ENCODE measurements at regions not wholly inside any gene's neighbourhood (a gene's known extent, or its start where the extent isn't known, plus 50 kb on each side); places are given as distances from the start of the nearest gene placed in this dataset.
A peak's percentile ranks its signal among the peaks of the same experiment; 100 is the strongest.

DNA sequence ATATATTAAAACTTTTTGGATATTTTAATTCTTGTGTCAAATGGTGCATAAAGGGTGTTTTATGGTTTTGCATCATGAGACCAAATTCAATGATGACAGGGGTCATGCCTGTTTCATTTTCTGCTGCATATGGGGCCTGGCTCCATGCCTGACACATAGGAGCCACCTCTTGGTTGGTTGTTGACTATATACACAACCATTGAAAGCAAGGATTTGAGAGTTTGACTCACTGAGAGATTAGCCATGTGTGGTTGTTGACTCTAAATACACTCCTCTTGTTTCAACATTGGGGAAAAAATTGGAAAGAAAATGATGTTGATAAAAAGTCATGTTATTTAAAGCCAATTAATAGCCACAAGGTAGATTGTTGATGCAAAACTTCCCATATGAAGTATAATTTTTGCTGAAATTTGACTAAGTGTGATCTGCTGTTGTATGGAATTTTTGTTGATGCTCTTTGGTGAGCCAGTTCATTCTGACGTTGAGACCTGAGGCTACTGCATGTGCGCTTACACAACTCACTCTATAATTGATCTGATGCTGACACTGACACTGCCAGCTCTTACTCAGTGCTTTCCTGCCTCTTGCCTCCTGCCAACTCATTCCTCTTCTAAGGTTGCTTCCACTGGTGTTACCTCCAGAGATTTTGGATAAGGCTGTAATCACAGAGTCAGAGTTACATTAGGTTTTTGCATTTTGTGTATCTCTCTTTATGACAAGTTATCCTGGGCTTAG lies 446.2 kb upstream of the SLC14A2 start:
- no peak for DNase-seq (ENCODE audit: low spot score)

- no peak for DNase-seq (ENCODE audit: low spot score)
Measured at GRCh38 chr18:45169610-45170009, 445.7 kb upstream of the SLC14A2 start.

GRCh38 chr18:45171679-45172191 lies 443.5 kb upstream of the SLC14A2 start:
- no peak for DNase-seq (ENCODE audit: low spot score)

- no peak for DNase-seq (ENCODE audit: low spot score)
Measured at GRCh38 chr18:45173327-45173726, 441.9 kb upstream of the SLC14A2 start.

GRCh38 chr18:45173799-45174519 lies 441.3 kb upstream of the SLC14A2 start:
- DNase-seq (ENCODE audit: low spot score): no peak

DNA sequence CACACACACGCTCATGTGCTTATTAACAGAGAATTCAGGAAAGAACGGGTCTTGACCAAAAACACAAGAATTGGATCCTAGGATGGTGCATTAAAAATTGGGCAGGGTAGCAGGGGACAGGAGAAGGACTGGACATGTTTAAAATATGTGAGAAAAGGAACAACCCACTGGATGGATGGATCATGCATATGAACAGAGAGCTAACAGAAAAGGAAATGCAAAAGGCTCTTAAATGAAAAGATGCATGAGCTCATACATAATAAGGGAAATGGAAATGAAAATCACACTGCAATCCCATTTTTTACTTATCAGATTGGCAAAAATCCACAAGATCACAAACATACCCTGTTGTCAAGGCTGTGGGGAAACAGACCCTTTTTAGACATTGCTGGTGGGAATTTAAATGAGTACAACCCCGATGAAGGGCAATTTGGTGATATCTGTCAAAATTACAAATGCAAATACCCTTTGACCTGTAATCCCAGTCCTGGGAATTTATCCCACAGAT lies 440.6 kb upstream of the SLC14A2 start:
- DNase-seq (ENCODE audit: low spot score): no peak

- no peak for DNase-seq (ENCODE audit: low spot score)
Measured at GRCh38 chr18:45175511-45175910, 439.8 kb upstream of the SLC14A2 start.

DNA sequence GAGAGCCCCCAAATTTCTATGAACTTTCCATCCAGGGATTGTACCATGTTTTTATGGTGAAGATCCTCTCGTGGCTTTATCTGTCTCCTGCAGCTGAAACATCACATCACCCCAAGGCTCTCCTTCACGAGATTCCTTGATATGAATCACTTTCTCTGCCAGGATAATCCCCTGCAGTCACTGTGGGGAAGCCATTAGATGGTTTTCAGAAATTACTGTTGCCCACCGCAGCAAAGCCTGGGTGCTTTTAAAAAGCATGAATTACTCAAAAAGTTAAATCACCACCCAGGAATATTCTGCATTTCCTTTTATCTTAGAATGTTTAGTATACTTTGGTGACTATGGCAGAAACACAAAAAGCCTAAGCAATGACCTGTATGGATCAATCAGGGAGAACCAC lies 428.4 kb upstream of the SLC14A2 start:
- DNase-seq (ENCODE audit: low spot score): no peak

GRCh38 chr18:45191795-45192194 lies 423.5 kb upstream of the SLC14A2 start:
- DNase-seq (ENCODE audit: low spot score): no peak

- no peak for DNase-seq (ENCODE audit: low spot score)
Measured at GRCh38 chr18:45197526-45197970, 417.7 kb upstream of the SLC14A2 start.

- DNase-seq (ENCODE audit: low spot score): no peak
Measured at GRCh38 chr18:45198526-45198925, 416.8 kb upstream of the SLC14A2 start.

- DNase-seq (ENCODE audit: low spot score): no peak
Measured at GRCh38 chr18:45201029-45201428, 414.2 kb upstream of the SLC14A2 start.

DNA sequence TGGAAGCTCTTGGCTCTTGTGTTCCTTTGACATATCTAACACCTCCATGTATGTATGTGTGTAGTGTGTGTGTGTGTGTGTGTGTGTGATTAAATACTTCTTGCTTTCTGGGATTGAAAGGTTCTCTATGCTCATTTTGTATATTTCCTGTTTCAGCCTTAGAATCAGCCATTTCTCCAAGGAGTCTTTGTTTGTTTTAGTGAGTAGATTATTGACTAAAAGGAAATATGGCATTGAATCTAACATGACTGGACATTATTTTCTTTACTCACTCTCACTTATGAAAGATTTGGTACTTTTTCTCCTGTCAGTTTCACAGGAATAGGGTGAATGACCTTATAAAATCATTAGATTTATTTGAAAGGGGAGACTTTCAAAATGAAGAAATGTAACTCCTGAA lies 413.8 kb upstream of the SLC14A2 start:
- DNase-seq (ENCODE audit: low spot score): no peak

DNA sequence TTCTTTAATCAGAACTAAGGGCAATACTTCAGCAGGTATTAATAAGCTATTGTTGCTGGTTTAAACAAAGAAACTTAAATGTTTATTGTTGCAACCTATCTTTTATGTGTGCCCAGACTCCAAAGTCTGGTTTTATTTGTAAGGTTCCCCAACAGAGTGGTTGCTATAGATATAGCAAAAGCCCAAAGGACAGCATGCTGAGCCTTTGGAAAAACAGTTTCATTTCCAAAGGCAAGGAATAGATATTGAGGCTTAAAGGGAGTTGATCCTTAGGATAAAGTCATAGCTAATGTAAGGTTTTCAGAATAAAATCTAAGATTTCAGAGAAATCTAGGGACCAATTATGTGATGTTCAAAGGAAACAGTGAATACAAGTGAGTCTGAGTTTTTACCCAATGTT lies 413.2 kb upstream of the SLC14A2 start:
- no peak for DNase-seq (ENCODE audit: low spot score)

GRCh38 chr18:45203677-45204076 lies 411.6 kb upstream of the SLC14A2 start:
- DNase-seq (ENCODE audit: low spot score): no peak

DNA sequence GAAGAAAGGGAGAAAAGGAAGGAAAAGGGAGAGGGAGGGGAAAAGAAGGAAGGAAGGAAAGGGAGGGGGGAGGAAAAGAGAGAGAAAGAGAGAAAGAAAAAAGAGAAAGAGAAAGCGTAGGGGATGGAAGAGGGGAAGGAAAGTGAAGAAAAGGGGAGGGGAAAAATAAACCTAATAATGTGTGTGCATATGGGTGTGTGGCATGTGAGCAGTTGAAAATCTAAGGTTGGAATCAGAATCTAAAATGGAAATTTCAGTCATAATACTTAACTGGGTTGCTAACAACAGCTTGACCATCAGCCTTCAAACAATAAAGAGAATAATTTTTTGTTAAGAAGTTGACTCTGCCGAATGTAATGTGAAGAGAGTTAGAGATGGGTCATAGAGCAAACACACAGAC lies 407.9 kb upstream of the SLC14A2 start:
- no peak for DNase-seq (ENCODE audit: low spot score)

DNA sequence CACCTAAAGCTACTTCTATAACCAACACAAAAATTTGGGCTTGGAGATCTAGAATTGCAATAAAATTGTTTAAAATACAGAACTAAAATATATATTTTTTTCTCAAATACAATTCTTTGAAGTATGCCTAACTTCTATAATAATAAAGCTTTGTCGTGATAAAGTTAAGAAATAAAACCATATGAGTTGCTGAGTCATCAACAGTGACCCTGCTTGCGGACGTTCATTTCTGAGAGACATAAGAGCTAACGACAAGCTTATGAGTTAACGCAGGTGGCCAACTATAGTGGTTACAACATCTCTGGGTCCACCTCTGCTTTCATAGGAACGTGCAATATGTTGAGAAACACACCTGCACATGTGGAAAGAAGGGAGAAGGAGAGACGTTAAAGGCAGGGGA lies 407.1 kb upstream of the SLC14A2 start:
- DNase-seq (ENCODE audit: low spot score): no peak

- peak; percentile 89 for DNase-seq (ENCODE audit: low spot score)
Measured at GRCh38 chr18:45212181-45213039, 402.9 kb upstream of the SLC14A2 start.

DNA sequence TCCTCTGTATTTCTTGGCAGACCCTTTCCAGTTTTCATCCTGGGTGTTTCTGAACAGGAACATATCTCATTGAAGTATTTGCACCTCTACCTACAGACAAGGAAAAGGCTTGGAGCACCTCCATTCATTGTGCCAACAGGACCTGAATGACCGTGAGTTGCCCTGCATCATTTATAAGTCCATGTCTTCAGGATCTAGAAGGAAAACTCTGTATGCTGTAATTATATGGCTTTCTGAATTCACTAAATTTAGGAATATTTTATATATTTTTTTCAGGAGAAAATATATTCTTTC lies 402.3 kb upstream of the SLC14A2 start:
- DNase-seq (ENCODE audit: low spot score): no peak

DNA sequence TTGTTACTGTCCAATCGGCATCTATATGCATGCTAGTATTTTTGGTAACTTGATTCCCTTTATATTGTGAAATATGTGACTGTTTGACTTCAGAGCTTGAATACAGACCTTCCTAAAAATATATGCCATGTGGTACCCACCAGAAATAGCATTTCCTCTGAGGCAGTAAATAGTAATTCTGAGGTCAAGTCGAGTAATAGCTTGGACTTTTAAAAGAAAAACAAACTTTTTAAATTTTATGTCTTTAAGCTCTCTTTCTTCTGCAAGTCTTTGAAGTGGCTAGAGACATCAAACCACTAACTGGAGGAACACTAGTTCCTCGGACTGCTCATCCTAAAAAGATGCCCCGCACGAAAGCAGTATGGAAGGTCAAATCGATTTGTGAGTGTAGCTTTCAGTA lies 396.8 kb upstream of the SLC14A2 start:
- DNase-seq (ENCODE audit: low spot score): no peak

DNA sequence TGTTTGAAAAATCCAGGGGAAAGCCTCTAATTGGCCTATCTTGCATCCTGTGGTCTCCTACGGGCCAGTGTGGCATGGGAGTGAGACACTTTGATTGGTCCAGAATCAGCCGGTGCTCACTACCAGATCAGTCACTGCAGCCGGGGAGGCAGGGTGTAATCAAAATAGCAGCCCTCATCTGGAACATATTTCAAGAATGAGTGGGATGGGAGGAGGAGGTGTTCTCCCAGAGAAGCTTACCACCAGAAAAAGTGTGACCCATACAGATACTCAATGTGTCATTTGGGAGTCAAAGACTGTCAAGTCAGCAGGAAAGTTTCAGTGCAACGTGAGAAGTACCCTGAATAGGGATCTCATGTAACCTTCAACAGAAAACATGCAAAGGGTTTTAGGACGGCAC lies 393.9 kb upstream of the SLC14A2 start:
- DNase-seq (ENCODE audit: low spot score): no peak

DNA sequence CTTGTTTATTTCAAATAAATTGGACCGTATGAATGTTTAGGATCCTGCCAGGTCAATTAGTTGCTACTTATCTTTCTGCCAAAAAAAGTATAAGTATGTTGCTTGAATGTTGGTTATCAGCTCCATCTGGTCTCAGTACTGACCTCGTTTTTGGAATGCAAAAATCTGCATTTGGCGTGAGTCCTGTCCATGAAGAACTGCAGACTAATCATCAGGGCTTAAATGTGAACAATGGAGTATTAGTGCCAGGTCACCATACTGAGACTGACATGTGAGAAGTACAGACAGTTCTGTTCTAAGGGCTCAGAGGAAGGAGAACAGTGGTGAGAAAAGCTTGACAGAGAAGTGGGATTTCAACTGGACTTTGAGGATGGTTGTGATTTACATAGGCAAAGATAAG lies 393.1 kb upstream of the SLC14A2 start:
- no peak for DNase-seq (ENCODE audit: low spot score)
